HG03039 (cell line): ENCODE measurements at regions not wholly inside any gene's neighbourhood (a gene's known extent, or its start where the extent isn't known, plus 50 kb on each side); places are given as distances from the start of the nearest gene placed in this dataset.
"Not testable (repeated sequence)": the region's sequence is repeated elsewhere in the genome, so short reads cannot be mapped to it uniquely, and the experiment has no call there.

Experiments used
- ATAC-seq: cut with Tn5 transposase; IDR thresholded peaks from one replicate; pipeline ENCODE4 v1.9.1; 2021; ENCODE audit warnings: mild to moderate bottlenecking, moderate library complexity; ENCODE audit not compliant: unreplicated experiment

GRCh38 chr21:35449846-35450245 is 400.7 kb upstream of the RUNX1 start:
- ATAC-seq = no peak

GRCh38 chr21:35448876-35449599 is 399.9 kb upstream of the RUNX1 start:
- no peak for ATAC-seq

- ATAC-seq = no peak
Measured at GRCh38 chr21:35444391-35444790, 395.3 kb upstream of the RUNX1 start.

- ATAC-seq = no peak
Measured at GRCh38 chr21:35441868-35442582, 392.9 kb upstream of the RUNX1 start.

- no peak for ATAC-seq
Measured at GRCh38 chr21:35438643-35439404, 389.7 kb upstream of the RUNX1 start.

- ATAC-seq = no peak
Measured at GRCh38 chr21:35437941-35438340, 388.8 kb upstream of the RUNX1 start.

GRCh38 chr21:35436899-35437298 is 387.8 kb upstream of the RUNX1 start:
- ATAC-seq = no peak

- not testable (repeated sequence) for ATAC-seq
Measured at GRCh38 chr21:35432601-35433000, 383.5 kb upstream of the RUNX1 start.

- no peak for ATAC-seq
Measured at GRCh38 chr21:35430260-35430659, 381.2 kb upstream of the RUNX1 start.

- no peak for ATAC-seq
Measured at GRCh38 chr21:35428937-35429336, 379.8 kb upstream of the RUNX1 start.

GRCh38 chr21:35428489-35428888 is 379.4 kb upstream of the RUNX1 start:
- no peak for ATAC-seq

GRCh38 chr21:35428001-35428320 is 378.9 kb upstream of the RUNX1 start:
- ATAC-seq = no peak

GRCh38 chr21:35427320-35428000 is 378.4 kb upstream of the RUNX1 start:
- no peak for ATAC-seq

GRCh38 chr21:35426897-35427296 is 377.8 kb upstream of the RUNX1 start:
- ATAC-seq = no peak

- ATAC-seq = no peak
Measured at GRCh38 chr21:35426469-35426868, 377.4 kb upstream of the RUNX1 start.

- no peak for ATAC-seq
Measured at GRCh38 chr21:35424122-35424521, 375.0 kb upstream of the RUNX1 start.

GRCh38 chr21:35423709-35424108 is 374.6 kb upstream of the RUNX1 start:
- no peak for ATAC-seq

- ATAC-seq = no peak
Measured at GRCh38 chr21:35422011-35422410, 372.9 kb upstream of the RUNX1 start.

GRCh38 chr21:35421221-35421620 is 372.1 kb upstream of the RUNX1 start:
- ATAC-seq = no peak

GRCh38 chr21:35420656-35421055 is 371.6 kb upstream of the RUNX1 start:
- ATAC-seq = no peak

GRCh38 chr21:35417762-35418161 is 368.7 kb upstream of the RUNX1 start:
- ATAC-seq = no peak
